OCI-LY3 (cell line): ENCODE measurements at regions not wholly inside any gene's neighbourhood (a gene's known extent, or its start where the extent isn't known, plus 50 kb on each side); places are given as distances from the start of the nearest gene placed in this dataset.

Experiments used
- CTCF ChIP-seq: fragments of 200-600, 300-600 bp; sonication (generic); IDR thresholded peaks from 2 replicates; pipeline ENCODE4 v1.5.1; 2014; ENCODE audit warnings: antibody characterized with exemption, low read length, low read depth
- EZH2phosphoT487 ChIP-seq: fragments of 200-600 bp; shearing (Covaris generic); IDR thresholded peaks from 2 replicates; pipeline ENCODE4 v1.6.1; 2018; ENCODE audit warnings: antibody characterized with exemption, mixed run types, low read depth

GRCh38 chr10:2701802-2702201 is 365.5 kb upstream of the PFKP start:
- TF ChIP-seq CTCF (no peak), EZH2phosphoT487 (no peak)
